HepG2 (cell line): ENCODE measurements at regions not wholly inside any gene's neighbourhood (a gene's known extent, or its start where the extent isn't known, plus 50 kb on each side); places are given as distances from the start of the nearest gene placed in this dataset.

Experiments
- ATAC-seq: fragments of 200-7000 bp; cut with Tn5 transposase; 3 replicates; pipeline ENCODE4 v1.9.1; 2020; ENCODE audit warnings: mild to moderate bottlenecking, moderate library complexity
- BruUV-seq: library from RNA; stranded (reverse); fragments of 400-500 nt; replicated peaks from 2 replicates; lab custom pipeline; 2021; lab: Mats Ljungman, UMichigan
- CTCF ChIA-PET: fragments of 300-600 bp; formaldehyde crosslinking; extraction: SDS; loops from one replicate; lab custom pipeline; 2021; ENCODE audit warnings: low total read pairs, inconsistent platforms, low intra/inter-chr PET ratio; lab: Yijun Ruan, JAX
- POLR2A ChIA-PET: fragments of 350-600 bp; sonication (Branson Sonifier 250); formaldehyde crosslinking; loops from one replicate; lab custom pipeline; 2020; ENCODE audit warnings: antibody characterized with exemption, inconsistent platforms; lab: Yijun Ruan, JAX
- DNase-seq: peaks from one replicate; pipeline ENCODE4 v3.0.0-alpha.2; 2015; ENCODE audit warnings: low spot score
- FAIRE-seq: peaks from 3 replicates; lab custom pipeline; 2011; peaks lifted over from hg19 to GRCh38; lab: Jason Lieb, UNC
- H2AFZ ChIP-seq: one replicate; pipeline ENCODE4 v1.6.1; 2011; ENCODE audit warnings: low read length, inconsistent platforms
- H3K27ac ChIP-seq: fragments of 300-600 bp; 3 replicates; pipeline ENCODE4 v1.8.0; 2011; ENCODE audit warnings: mixed run types, mild to moderate bottlenecking, mixed read lengths, low read length, inconsistent platforms; ENCODE audit not compliant: insufficient read depth; ENCODE audit errors: extremely low read length
- H3K27me3 ChIP-seq, 2 experiments: fragments of 200-600 bp in 1 of 2; 2 replicates in 1 of 2; 3 replicates in 1 of 2; pipeline versions ENCODE4 v1.6.0 to v1.8.0; 2011; ENCODE audit warnings: low read length in 2 of 2, mild to moderate bottlenecking in 2 of 2, moderate library complexity in 2 of 2, inconsistent platforms in 1 of 2; ENCODE audit not compliant: insufficient read depth in 2 of 2, control insufficient read depth in 1 of 2
- H3K36me3 ChIP-seq, 2 experiments: fragments of 200-600 bp in 1 of 2; replicated peaks in 1 of 2; 2 replicates in 1 of 2; 3 replicates in 1 of 2; pipeline versions ENCODE4 v1.5.1 to v1.8.0; 2011; ENCODE audit warnings: low read length in 2 of 2, inconsistent platforms in 1 of 2; ENCODE audit not compliant: insufficient read depth in 2 of 2, control insufficient read depth in 1 of 2
- H3K4me1 ChIP-seq: 2 replicates; pipeline ENCODE4 v1.5.1; 2012; ENCODE audit warnings: low read length, inconsistent platforms; ENCODE audit not compliant: insufficient read depth
- H3K4me2 ChIP-seq: 2 replicates; pipeline ENCODE4 v1.6.0; 2011; ENCODE audit warnings: low read depth, low read length, inconsistent platforms
- H3K4me3 ChIP-seq, 3 experiments: fragments of 200-600 bp in 1 of 3; sonication (generic), shearing (Covaris generic) in 1 of 3; replicated peaks in 1 of 3; 2 replicates each; pipeline ENCODE4 v1.5.1; 2011 to 2016; ENCODE audit warnings: low read length in 3 of 3, inconsistent platforms in 2 of 3, low read depth in 2 of 3, mild to moderate bottlenecking in 2 of 3, control low read depth in 1 of 3, mixed read lengths in 1 of 3; ENCODE audit not compliant: insufficient read depth in 1 of 3
- H3K79me2 ChIP-seq: one replicate; pipeline ENCODE4 v1.6.1; 2011; ENCODE audit warnings: low read length, inconsistent platforms; ENCODE audit not compliant: insufficient read depth
- H3K9ac ChIP-seq: 2 replicates; pipeline ENCODE4 v1.6.0; 2011; ENCODE audit warnings: mild to moderate bottlenecking, low read depth, low read length, inconsistent platforms; ENCODE audit not compliant: insufficient read depth
- H3K9me3 ChIP-seq: 2 replicates; pipeline ENCODE4 v1.5.1; 2012; ENCODE audit warnings: mild to moderate bottlenecking, low read length
- H4K20me1 ChIP-seq: 2 replicates; pipeline ENCODE4 v1.6.0; 2011; ENCODE audit warnings: inconsistent platforms, mild to moderate bottlenecking, low read length, moderate library complexity; ENCODE audit not compliant: insufficient read depth
- ESRRA ChIP-seq: sonication (generic); formaldehyde crosslinking; IDR thresholded peaks from 2 replicates; pipeline ENCODE4 v1.5.1; 2020; ENCODE audit warnings: mild to moderate bottlenecking, low read depth, missing genetic modification reagents
- FLYWCH1 ChIP-seq: sonication (generic); formaldehyde crosslinking; IDR thresholded peaks from 2 replicates; pipeline ENCODE4 v1.8.1; 2023; ENCODE audit warnings: mild to moderate bottlenecking, missing genetic modification reagents
- NFE2L1 ChIP-seq: sonication (generic); formaldehyde crosslinking; IDR thresholded peaks from 2 replicates; pipeline ENCODE4 v1.4.0; 2020; ENCODE audit warnings: missing genetic modification reagents, mild to moderate bottlenecking, borderline replicate concordance
- POLR2AphosphoS2 ChIP-seq: IDR thresholded peaks from 2 replicates; pipeline ENCODE4 v1.6.1; 2011; ENCODE audit warnings: low read depth, low read length, improper control_type of control experiment
- RBFOX2 ChIP-seq: fragments of 200-400 bp; formaldehyde crosslinking; IDR thresholded peaks from 2 replicates; pipeline ENCODE4 v1.6.1; 2017; ENCODE audit warnings: low read depth, mild to moderate bottlenecking, low read length
- SETDB1 ChIP-seq: sonication (generic); formaldehyde crosslinking; IDR thresholded peaks from 2 replicates; pipeline ENCODE4 v1.5.1; 2020; ENCODE audit warnings: missing genetic modification reagents, mild to moderate bottlenecking, borderline replicate concordance
- SSRP1 ChIP-seq: IDR thresholded peaks from 2 replicates; pipeline ENCODE4 v1.6.1; 2016; ENCODE audit warnings: control low read depth
- TOPORS ChIP-seq: sonication (generic); formaldehyde crosslinking; IDR thresholded peaks from 2 replicates; pipeline ENCODE4 v1.8.0; 2023; ENCODE audit warnings: mild to moderate bottlenecking, missing genetic modification reagents
- ZFP36 ChIP-seq: fragments of 150-350 bp; IDR thresholded peaks from 2 replicates; pipeline ENCODE4 v1.6.1; 2018; ENCODE audit warnings: borderline replicate concordance, low read length, low read depth; ENCODE audit not compliant: partially characterized antibody
- ZIK1 ChIP-seq: sonication (generic); formaldehyde crosslinking; IDR thresholded peaks from 2 replicates; pipeline ENCODE4 v1.5.0; 2020; ENCODE audit warnings: mild to moderate bottlenecking, low read depth, missing genetic modification reagents, borderline replicate concordance
- ZNF230 ChIP-seq: sonication (generic); formaldehyde crosslinking; IDR thresholded peaks from 2 replicates; pipeline ENCODE4 v1.4.0; 2020; ENCODE audit warnings: mild to moderate bottlenecking, missing genetic modification reagents
- ZNF276 ChIP-seq: sonication (generic); formaldehyde crosslinking; IDR thresholded peaks from 2 replicates; pipeline ENCODE4 v1.4.0; 2020; ENCODE audit warnings: mild to moderate bottlenecking, low read depth, missing genetic modification reagents
- ZNF546 ChIP-seq: sonication (generic); formaldehyde crosslinking; conservative IDR thresholded peaks from 2 replicates; pipeline ENCODE4 v1.8.1; 2023; ENCODE audit warnings: mild to moderate bottlenecking, missing genetic modification reagents
- ZNF549 ChIP-seq: sonication (generic); formaldehyde crosslinking; IDR thresholded peaks from 2 replicates; pipeline ENCODE4 v1.5.0; 2020; ENCODE audit warnings: missing genetic modification reagents
- WGBS: methylation state at CpG from one replicate; pipeline ENCODE4 v1.1.6; 2017; ENCODE audit warnings: low lambda C conversion rate; 5-methylcytosine and 5-hydroxymethylcytosine counted together
- in situ Hi-C: cut with HindIII; loops from 2 replicates; pipeline ENCODE4 v1.10.0; 2017; ENCODE audit warnings: low pct_unique_long_range_greater_than_20kb; ENCODE audit not compliant: extremely low pct_ligation_motif_present
- intact Hi-C: fragments of 100-400 bp; cut with micrococcal nuclease; formaldehyde crosslinking; loops from one replicate; pipeline ENCODE4 v1.10.0; 2022; ENCODE audit not compliant: unreplicated experiment
- TF ChIP-seq, protein P1 (sequence below): sonication (generic); formaldehyde crosslinking; IDR thresholded peaks from 2 replicates; pipeline ENCODE4 v1.5.1; 2020; ENCODE audit warnings: mild to moderate bottlenecking, missing genetic modification reagents, borderline replicate concordance

DNA sequence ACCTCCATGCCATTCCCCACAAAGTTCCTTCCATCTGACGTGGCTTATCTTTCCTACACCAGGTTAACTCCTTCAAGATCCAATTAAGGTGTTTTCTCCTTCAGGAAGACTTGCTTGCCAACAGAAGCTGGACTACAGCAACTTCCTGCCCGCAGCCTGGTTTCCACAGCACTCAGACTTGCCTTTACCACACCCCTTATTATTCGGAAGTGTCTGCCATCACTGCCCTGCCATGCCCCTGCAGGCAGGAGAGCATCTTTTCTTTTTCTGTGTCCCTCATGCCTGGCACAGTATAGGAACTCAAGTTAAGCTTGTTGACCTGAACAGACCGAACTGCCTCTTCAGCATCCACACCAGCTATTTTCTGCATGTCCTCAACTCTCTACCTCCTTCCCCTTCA is 168.0 kb downstream of the FOXO1 start:
- DNase-seq (no peak), ATAC-seq (no peak), FAIRE-seq (no peak)
- ChIA-PET CTCF (no interaction called here), POLR2A (no interaction called here)
- H3K36me3 ChIP-seq, result no peaks in the 10 kb centered on the region
- in situ Hi-C loops, result no loop called here
- H3K27ac ChIP-seq, result no peak overlapping the region
- H3K9me3 ChIP-seq, result no peaks in the 10 kb centered on the region
- no peak overlapping the region for H2AFZ ChIP-seq
- intact Hi-C loops, result no loop called here
- no peaks in the 10 kb centered on the region for H3K27me3 ChIP-seq
- no peak for TF ChIP-seq POLR2AphosphoS2
- BruUV-seq, result no TSS peak
- H3K4me1 ChIP-seq, result peaks cover 39% of the 10 kb centered on the region
- no peak overlapping the region for H3K4me2 ChIP-seq
- H3K79me2 ChIP-seq, result no peaks in the 10 kb centered on the region
- WGBS, result 94% methylated on average over 4 of the region's 4 CpGs
- no peaks in the 10 kb centered on the region for H4K20me1 ChIP-seq
- no peak overlapping the region for H3K4me3 ChIP-seq
- H3K9ac ChIP-seq, result no peak overlapping the region

DNA sequence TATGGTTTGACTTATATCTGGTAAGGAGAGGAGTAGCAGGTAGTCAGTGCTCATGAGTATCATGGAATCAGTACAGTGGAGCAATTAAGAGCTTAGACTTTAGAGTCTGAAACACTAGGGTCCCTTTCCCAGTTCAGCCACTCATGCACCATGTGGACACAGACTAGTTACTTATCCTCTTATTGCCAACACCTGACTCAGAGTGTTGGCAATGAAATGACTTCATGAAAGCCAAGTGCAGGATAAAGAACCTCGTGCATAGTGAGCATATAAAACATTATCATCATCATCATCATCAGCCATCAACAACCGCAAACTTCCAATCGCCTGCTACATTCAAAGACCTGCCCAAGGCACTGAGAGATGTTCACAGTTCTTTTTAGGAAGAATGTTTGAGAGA is 164.2 kb downstream of the FOXO1 start:
- BruUV-seq, result no TSS peak
- in situ Hi-C loops, result no loop called here
- Histone ChIP-seq H3K4me2 (no peak overlapping the region), H4K20me1 (no peaks in the 10 kb centered on the region), H3K4me3 (no peak overlapping the region), H3K36me3 (no peaks in the 10 kb centered on the region), H2AFZ (no peak overlapping the region), H3K9me3 (no peaks in the 10 kb centered on the region), H3K9ac (no peak overlapping the region), H3K27me3 (no peaks in the 10 kb centered on the region), H3K27ac (no peak overlapping the region), H3K4me1 (peaks cover 37% of the 10 kb centered on the region), H3K79me2 (no peaks in the 10 kb centered on the region)
- ATAC-seq (no peak), DNase-seq (no peak), FAIRE-seq (no peak)
- WGBS, result 95% methylated on average over 3 of the region's 3 CpGs
- intact Hi-C loops, result no loop called here
- ChIA-PET CTCF (no interaction called here), POLR2A (interaction anchor here (2.1 kb wide), 1 partner anchor 35 kb away, joined by 12 read pairs; no protein-coding TSS in a partner anchor)
- TF ChIP-seq ZNF230 (CRISPR knock-in tag), result no peak
- TF ChIP-seq NFE2L1, result no peak
- TF ChIP-seq SETDB1 (CRISPR knock-in tag), result no peak
- TF ChIP-seq ZNF276 (CRISPR knock-in tag), result no peak
- no peak for TF ChIP-seq ESRRA
- no peak for TF ChIP-seq ZNF549 (CRISPR knock-in tag)
- TF ChIP-seq RBFOX2, result no peak
- no peak for TF ChIP-seq ZFP36
- no peak for TF ChIP-seq ZIK1 (CRISPR knock-in tag)
- TF ChIP-seq, protein P1, sequence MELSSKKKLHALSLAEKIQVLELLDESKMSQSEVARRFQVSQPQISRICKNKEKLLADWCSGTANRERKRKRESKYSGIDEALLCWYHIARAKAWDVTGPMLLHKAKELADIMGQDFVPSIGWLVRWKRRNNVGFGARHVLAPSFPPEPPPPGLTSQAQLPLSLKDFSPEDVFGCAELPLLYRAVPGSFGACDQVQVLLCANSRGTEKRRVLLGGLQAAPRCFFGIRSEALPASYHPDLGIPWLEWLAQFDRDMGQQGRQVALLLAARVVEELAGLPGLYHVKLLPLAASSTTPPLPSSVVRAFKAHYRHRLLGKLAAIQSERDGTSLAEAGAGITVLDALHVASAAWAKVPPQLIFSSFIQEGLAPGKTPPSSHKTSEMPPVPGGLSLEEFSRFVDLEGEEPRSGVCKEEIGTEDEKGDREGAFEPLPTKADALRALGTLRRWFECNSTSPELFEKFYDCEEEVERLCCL, result no peak
- no peak for TF ChIP-seq TOPORS
- TF ChIP-seq FLYWCH1 (CRISPR knock-in tag), result no peak
- TF ChIP-seq SSRP1 (CRISPR knock-in tag), result no peak
- TF ChIP-seq ZNF546 (CRISPR knock-in tag), result no peak
